ENCODE measurements at regions not wholly inside any gene's neighbourhood (a gene's known extent, or its start where the extent isn't known, plus 50 kb on each side); places are given as distances from the start of the nearest gene placed in this dataset.
"Not testable (repeated sequence)": the region's sequence is repeated elsewhere in the genome, so short reads cannot be mapped to it uniquely, and the experiment has no call there.

DNA sequence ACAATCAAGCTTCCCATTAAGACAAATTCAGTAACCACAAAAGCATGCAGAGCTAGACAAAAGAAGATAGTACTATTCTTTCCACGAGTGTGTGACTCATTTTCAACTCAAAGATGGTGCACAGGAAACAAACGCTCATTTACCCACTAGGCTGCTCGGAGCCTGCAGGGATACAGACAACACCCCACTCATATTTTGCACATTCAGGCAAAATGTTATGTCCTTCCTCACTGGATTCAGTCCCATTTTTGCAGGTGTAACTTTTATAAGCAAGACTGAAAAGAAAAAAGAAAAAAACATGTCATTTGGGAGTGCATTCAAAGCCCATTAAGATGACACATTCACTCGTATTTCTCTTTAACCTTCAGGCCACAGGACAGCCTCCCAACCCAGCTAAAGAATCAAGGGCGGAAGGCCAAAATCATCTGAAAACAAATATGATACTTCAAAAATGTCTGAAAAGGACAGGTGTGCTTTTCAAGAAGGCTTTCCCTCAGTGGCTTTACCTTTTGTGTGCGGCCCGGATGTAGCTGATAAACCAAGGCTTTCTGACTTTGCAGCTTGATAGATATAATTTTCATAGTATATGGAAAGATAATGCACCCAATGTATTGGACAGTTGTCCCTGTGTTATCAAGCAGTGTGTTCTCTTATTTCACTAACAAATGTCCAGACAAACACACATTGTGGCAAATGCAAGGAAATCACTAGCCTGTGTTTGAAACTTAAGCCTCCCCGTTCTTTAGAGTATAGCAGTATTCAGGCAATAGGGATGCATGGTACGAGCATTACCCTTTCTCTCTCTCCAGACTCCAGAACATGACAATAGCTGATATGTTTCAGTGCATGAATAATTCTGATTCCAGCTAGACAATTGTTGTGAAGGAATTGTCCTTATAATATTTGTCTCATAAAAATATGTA is 147.8 kb upstream of the KRR1 start:
- Mint-ChIP-seq H3K4me3 (no peak overlapping the region), H3K9me3 (no peaks in the 10 kb centered on the region), H3K27ac (peak overlapping the region in 1 of 2 donors; percentile 12), H3K4me1 (peaks cover 13% of the 10 kb centered on the region), H3K27me3 (peaks cover 1% of the 10 kb centered on the region)
- ATAC-seq (peak; percentile 75), DNase-seq (peak in 1 of 2 donors; percentile 17)

DNA sequence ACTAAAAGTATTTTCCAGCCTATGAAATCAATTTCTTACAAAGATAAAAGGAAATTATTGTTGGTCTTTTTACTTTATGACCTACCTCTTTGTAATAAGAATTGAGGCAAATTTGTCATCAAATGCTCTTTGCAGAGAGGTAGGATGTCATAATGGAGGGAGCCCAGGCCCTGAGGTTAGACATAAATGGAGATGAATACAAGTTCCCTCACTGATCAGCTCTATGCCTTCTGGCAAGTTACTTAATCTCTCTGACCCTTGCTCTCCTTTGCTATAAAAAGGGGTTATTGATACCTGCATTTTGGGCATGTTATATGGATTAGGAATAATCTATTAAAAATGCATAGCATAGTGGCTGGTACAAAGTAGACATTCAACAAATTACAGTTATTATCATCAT is 146.9 kb upstream of the KRR1 start:
- no peak overlapping the region for H3K27ac Mint-ChIP-seq
- no peak overlapping the region for H3K4me3 Mint-ChIP-seq
- ATAC-seq (no peak), DNase-seq (no peak)
- peaks cover 10% of the 10 kb centered on the region for H3K27me3 Mint-ChIP-seq
- H3K9me3 Mint-ChIP-seq = no peaks in the 10 kb centered on the region
- peaks cover 13% of the 10 kb centered on the region for H3K4me1 Mint-ChIP-seq

DNA sequence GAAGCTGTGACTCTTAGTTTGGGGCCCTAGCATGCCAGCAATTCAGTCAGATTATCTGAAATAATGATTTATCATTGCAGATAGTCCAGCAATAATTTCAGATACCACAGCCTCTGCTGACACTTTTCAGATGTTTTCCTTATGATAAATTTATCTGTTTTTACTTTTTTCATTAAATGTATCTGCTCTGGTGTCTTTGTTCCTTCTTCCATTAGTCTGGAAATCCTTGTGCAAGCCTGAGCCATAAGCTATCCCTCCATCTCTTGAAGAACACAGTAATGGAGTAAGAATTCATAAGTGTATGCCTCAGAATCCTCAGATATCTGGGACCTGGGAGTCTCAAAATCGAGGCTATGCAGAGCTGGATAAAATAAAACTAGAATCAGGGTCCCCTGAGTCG is 146.4 kb upstream of the KRR1 start:
- H3K27ac Mint-ChIP-seq = no peak overlapping the region
- DNase-seq (no peak), ATAC-seq (no peak)
- H3K4me3 Mint-ChIP-seq = no peak overlapping the region
- peaks cover 15% of the 10 kb centered on the region for H3K27me3 Mint-ChIP-seq
- H3K9me3 Mint-ChIP-seq = no peaks in the 10 kb centered on the region
- peaks cover 13% of the 10 kb centered on the region for H3K4me1 Mint-ChIP-seq

DNA sequence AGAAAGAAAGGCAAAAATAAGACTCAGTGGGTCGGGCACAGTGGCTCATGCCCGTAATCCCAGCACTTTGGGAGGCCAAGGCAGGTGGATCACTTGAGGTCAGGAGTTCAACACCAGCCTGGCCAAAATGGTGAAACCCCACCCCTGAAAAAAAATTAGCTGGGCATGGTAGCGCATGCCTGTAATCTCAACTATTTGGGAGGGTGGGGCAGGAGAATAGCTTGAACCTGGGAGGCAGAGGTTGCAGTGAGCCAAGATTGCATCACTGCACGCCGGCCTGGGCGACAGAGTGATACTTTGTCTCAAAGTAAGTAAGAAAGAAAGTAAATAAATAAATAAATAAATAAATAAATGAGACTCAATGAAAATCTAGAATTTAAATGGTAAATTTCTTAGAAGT is 145.9 kb upstream of the KRR1 start:
- H3K9me3 Mint-ChIP-seq, DNase-seq, ATAC-seq, H3K4me3 Mint-ChIP-seq, H3K27ac Mint-ChIP-seq: not testable (repeated sequence)
- H3K4me1 Mint-ChIP-seq = peaks cover 13% of the 10 kb centered on the region
- H3K27me3 Mint-ChIP-seq = peaks cover 19% of the 10 kb centered on the region

DNA sequence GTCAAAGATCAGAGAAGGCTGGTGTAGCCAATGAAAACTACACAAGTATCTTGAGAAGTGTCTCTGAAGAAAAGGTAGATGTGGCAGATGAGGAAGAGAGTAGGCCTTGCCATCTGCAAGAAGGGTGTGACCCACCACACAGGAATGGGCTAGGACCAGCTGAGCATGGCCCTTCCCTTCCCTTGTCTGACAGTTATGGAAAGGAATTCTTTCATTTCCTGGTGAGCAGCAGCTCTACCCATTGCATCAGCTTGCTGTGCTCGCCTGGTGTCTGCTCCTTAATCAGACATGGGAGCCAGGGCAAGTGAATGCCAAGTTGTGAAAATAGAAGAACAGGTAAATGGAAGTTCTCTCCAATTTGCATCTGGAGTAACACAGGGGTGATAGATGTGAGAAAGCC is 145.2 kb upstream of the KRR1 start:
- H3K4me1 Mint-ChIP-seq = peaks cover 13% of the 10 kb centered on the region
- H3K4me3 Mint-ChIP-seq = no peak overlapping the region
- ATAC-seq (no peak), DNase-seq (no peak)
- H3K9me3 Mint-ChIP-seq = no peaks in the 10 kb centered on the region
- no peak overlapping the region for H3K27ac Mint-ChIP-seq
- H3K27me3 Mint-ChIP-seq = peaks cover 23% of the 10 kb centered on the region

DNA sequence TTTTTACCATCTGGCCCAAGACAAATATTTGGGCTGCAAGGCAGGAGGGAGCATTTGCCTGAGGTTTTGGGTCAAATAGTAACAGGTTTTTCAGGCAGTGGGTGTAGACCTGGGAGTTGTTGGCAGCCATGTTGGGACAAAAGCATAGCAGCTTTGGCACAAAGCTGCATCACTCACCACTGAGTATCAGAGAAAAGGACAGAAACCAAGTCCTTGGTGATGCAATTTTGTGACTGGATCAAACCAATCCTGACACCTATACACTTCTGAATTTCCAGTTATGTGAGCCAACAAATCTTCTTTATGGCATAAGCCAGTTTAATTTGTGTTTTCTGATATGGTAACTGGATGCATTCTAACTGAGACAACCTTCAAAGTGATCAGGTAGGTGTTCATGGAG is 144.8 kb upstream of the KRR1 start:
- ATAC-seq (no peak), DNase-seq (no peak)
- Mint-ChIP-seq H3K27me3 (peaks cover 25% of the 10 kb centered on the region), H3K4me3 (no peak overlapping the region), H3K4me1 (peaks cover 13% of the 10 kb centered on the region), H3K27ac (no peak overlapping the region), H3K9me3 (no peaks in the 10 kb centered on the region)

DNA sequence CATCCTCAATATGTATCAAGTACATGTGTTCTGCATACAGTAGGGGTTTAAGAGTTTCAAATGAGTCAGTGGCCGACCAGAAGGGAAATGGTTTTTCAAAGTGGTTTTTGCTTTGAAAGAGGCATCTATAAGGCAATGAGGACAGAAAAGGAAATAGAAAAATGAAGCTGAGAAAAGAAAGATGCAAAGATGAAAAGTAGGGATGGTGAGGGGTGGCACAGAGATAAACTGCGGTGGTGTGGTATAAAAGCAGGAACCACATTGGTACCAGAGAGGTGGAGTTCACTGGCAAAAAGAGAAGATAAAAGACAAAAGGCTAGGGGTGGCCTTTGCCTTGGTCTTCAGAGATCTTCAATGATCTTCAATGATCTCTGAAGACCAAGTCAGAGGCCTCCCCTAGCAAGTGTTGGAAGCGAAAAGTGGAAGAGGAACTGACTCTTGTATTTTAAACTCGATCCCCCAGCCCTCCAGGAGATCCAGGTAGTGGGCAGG is 144.0 kb upstream of the KRR1 start:
- H3K9me3 Mint-ChIP-seq = no peaks in the 10 kb centered on the region
- H3K4me1 Mint-ChIP-seq = peaks cover 13% of the 10 kb centered on the region
- peak in 1 of 2 donors; percentile 25 for DNase-seq
- peak; percentile 87 for ATAC-seq
- no peak overlapping the region for H3K4me3 Mint-ChIP-seq
- H3K27me3 Mint-ChIP-seq = peaks cover 34% of the 10 kb centered on the region
- H3K27ac Mint-ChIP-seq = no peak overlapping the region

DNA sequence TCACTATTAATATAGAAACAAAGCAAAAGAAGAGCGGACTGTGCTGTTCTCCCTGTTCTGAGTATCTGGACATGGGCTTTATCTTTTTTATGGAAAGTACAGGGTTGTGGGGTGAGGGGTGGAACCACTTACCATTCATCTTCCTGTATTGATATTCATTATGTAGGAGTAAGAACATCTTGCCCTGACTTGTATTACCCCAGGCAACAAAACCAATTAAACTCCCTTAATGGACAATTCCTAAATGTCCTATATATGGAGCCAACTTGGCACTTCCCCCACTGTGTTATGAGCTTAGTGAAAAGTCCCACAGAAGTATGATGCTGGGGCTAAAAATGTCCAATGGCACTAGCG is 139.9 kb upstream of the KRR1 start:
- H3K4me1 Mint-ChIP-seq = peaks cover 13% of the 10 kb centered on the region
- ATAC-seq = no peak
- H3K27me3 Mint-ChIP-seq = peaks cover 43% of the 10 kb centered on the region
- DNase-seq = no peak
- H3K4me3 Mint-ChIP-seq = no peak overlapping the region
- no peak overlapping the region for H3K27ac Mint-ChIP-seq
- no peaks in the 10 kb centered on the region for H3K9me3 Mint-ChIP-seq

DNA sequence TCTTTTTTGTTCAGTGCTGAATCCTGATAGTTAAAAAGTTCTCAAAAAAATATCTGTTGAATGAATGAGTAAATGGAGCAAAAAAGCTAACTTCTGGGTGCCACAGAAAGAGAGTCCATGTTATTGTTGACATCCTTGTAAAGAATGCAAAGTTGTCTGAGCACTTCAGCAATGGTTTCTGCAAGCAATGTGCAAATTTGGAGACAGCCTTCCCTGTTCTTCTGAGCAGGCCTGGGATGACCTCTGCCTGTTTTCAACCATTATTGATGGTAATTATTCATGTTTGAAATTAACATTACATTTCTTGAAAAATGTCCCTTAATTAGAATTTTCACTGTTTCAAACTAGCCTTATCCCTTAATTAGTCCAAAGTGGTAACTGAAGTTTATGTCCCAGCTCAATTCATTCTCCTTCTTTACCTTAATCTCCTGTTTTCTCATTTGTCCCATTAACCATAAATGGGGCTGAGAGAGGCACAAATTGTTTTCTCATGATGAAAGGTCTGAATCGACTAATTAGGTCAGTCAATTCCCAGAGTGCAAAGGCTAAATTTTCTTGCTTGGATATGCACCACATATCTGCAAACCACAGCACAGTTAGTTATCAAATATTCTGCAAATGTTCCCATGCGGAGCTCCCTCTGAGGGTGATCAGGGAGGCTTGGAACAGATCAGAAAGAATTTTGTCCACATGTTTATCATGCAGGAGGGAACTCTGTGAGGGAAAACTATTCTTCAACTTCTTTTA is 139.4 kb upstream of the KRR1 start:
- H3K4me1 Mint-ChIP-seq = peaks cover 10% of the 10 kb centered on the region
- no peak overlapping the region for H3K4me3 Mint-ChIP-seq
- H3K27me3 Mint-ChIP-seq = peaks cover 43% of the 10 kb centered on the region
- ATAC-seq (no peak), DNase-seq (no peak)
- no peaks in the 10 kb centered on the region for H3K9me3 Mint-ChIP-seq
- no peak overlapping the region for H3K27ac Mint-ChIP-seq

DNA sequence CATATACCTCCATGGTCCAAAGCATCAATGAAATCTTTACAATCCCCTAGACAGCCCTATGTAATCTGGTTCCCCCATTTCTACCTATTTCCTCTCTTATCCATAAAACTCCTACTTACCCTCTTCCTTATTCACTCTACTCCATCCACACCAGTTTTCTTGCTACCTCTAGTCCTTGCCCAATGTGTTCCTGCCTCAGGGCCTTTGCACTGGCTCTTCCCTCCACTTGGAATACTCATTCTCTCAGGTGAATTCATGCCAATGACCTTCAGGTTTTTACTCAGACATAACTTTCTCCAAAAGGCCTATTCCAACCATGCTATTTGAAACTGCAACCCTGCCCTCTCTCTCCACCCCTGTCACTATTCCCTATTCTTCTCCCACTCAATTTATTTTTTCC is 138.7 kb upstream of the KRR1 start:
- DNase-seq = no peak
- Mint-ChIP-seq H3K9me3 (no peaks in the 10 kb centered on the region), H3K27me3 (peaks cover 47% of the 10 kb centered on the region), H3K4me3 (no peak overlapping the region), H3K4me1 (peaks cover 3% of the 10 kb centered on the region), H3K27ac (no peak overlapping the region)
- no peak for ATAC-seq

DNA sequence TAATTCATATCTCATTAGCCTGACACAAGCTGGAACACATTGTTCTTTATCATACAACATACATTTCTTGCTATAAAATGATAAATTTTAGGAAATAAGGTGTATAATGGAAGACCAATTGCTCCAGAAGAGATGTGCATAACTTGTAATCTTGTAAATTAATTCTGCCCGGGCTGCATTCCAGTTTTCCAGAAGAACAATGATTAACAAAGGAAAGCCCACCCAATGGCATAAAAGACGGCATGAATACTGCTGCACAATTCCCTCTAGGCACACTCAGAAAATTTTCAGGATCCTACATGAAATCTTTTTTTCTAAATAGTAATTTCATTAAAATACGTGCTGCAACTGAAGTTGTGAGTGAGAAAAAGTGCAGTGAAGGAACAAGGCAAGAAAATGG is 137.4 kb upstream of the KRR1 start:
- Mint-ChIP-seq H3K9me3 (no peaks in the 10 kb centered on the region), H3K4me1 (peaks cover 10% of the 10 kb centered on the region), H3K27ac (no peak overlapping the region), H3K4me3 (no peak overlapping the region), H3K27me3 (peaks cover 46% of the 10 kb centered on the region)
- ATAC-seq (no peak), DNase-seq (no peak)

DNA sequence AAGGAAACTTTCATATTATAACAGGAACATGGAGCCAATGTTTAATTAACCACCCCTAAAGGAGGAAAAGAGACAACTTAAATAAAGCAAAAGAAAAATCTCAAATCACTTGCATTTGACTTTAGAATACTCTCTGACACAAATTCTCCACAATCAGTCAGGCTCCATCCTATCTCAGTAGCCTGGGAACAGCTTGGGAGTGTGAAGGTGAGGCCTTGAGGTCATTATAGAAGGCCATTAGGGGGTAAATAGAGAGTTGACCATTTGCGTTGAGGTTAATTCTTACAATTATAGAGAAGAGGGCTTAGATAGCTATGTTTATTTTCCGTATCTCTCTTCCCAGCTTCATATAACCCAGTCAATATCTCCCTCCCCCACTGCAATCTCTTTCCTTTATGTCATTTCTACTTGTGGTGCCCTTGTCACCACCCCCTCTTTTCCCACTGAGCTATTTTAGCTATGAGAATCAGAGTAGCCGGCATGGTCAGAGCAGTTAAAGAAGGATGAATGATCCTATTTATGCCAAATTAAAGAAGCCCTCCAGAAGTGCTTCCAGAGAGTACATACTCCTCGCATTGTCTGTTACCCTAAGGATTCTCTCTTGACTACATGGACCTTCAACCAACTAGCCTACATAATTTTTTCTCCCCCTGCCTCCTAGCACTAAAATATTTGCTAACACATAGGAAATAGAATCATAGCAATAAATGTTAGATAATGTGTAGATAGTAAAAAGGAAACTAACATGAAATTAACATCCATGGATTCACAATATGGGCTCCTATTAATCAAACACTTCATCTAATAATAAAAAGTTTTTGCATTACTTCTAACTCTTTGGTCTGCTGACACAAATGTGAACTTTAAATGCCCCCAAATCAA is 135.2 kb upstream of the KRR1 start:
- DNase-seq = no peak
- H3K27me3 Mint-ChIP-seq = peaks cover 27% of the 10 kb centered on the region
- peak overlapping the region in 1 of 2 donors; percentile 72 for H3K27ac Mint-ChIP-seq
- no peaks in the 10 kb centered on the region for H3K9me3 Mint-ChIP-seq
- ATAC-seq = no peak
- H3K4me3 Mint-ChIP-seq = no peak overlapping the region
- H3K4me1 Mint-ChIP-seq = peaks cover 25% of the 10 kb centered on the region

DNA sequence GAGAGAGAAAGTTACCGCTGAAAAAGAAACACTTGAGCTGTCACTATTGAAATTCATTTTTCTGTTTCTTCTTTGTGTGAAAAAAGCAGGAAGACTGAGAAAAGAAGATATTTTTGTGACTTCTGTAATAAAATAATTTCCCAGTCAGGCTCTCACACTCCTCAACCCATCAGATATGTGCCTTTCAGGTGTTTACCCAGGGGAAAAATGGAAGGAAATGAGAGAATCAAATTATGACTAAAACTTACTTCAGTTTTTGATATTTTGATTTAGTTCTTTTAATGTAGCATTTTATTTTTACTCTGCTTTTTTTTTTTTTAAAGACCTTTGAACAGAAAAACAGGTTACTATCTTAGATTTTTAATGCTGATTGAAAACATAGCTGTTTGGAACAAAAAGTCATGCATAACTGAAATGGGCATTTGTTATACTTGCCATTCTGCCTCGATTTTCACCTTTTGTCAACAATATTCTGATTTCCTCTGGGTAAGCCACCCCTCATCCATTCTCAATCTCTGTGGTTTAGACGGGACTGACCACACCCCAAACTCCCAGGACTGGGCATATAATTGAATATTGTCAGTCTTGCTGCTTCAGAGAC is 133.2 kb upstream of the KRR1 start:
- H3K4me1 Mint-ChIP-seq = peaks cover 38% of the 10 kb centered on the region
- H3K27ac Mint-ChIP-seq = no peak overlapping the region
- H3K27me3 Mint-ChIP-seq = peaks cover 13% of the 10 kb centered on the region
- no peaks in the 10 kb centered on the region for H3K9me3 Mint-ChIP-seq
- no peak for DNase-seq
- no peak for ATAC-seq
- no peak overlapping the region for H3K4me3 Mint-ChIP-seq

DNA sequence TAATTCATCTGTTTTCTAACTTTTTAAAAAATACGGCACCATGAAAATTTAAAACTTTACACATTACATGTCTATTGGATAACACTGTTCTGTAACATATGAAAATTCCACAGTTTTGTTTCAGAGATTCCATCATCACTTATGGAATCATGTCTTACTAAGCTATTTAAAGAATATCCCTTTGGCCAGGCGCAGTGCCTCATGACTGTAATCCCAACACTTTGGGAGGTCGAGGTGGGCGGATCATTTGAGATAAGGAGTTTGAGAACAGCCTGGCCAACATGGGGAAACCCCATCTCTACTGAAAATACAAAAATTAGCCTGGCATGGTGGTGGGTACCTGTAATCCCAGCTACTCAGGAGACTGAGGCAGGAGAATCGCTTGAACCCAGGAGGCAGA is 131.7 kb upstream of the KRR1 start:
- ATAC-seq, H3K27ac Mint-ChIP-seq, H3K9me3 Mint-ChIP-seq, DNase-seq, H3K4me3 Mint-ChIP-seq: not testable (repeated sequence)
- Mint-ChIP-seq H3K27me3 (peaks cover 11% of the 10 kb centered on the region), H3K4me1 (peaks cover 38% of the 10 kb centered on the region)

DNA sequence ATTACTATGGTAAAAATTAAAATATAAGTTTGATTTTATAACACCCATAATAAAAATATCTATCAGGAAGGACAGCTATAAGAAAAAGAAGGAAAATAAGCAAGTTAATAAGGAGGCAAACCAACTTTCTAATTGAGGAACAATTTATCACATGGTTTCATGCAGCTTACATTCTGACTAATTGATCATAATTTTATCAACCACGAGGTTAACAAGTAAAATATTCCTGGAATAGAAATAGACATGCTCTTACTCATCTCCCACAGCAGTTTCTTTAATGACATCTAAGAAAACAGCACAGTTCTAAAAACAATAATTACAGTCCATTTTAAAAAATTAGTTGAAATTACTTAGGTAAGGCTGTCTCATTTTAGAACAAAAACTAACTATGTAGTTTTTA is 130.8 kb upstream of the KRR1 start:
- Mint-ChIP-seq H3K27ac (no peak overlapping the region), H3K4me1 (peaks cover 38% of the 10 kb centered on the region), H3K27me3 (peaks cover 8% of the 10 kb centered on the region), H3K9me3 (no peaks in the 10 kb centered on the region), H3K4me3 (no peak overlapping the region)
- DNase-seq = no peak
- ATAC-seq = peak; percentile 44
